ENCODE measurements at regions not wholly inside any gene's neighbourhood (a gene's known extent, or its start where the extent isn't known, plus 50 kb on each side); places are given as distances from the start of the nearest gene placed in this dataset.

DNA sequence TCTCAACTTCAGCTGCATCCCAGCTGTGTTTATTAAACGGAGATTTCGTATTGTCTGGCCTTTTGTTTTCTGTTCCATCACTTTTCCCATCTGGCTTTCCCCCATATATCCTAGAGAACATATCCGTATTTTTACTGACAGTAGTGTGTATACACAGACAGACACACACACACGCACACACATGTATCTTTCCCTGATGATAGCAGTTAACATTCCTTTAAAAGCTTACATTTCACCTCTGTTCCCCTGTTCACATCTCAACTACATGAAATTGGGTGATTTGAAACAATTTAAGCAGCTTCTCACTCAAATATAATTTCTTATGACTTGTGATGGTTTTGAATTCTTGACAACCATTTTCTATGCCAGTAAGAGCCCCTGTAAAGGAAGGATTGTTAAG, 207.1 kb upstream of the CEP162 start:
- TF ChIP-seq, protein P1, sequence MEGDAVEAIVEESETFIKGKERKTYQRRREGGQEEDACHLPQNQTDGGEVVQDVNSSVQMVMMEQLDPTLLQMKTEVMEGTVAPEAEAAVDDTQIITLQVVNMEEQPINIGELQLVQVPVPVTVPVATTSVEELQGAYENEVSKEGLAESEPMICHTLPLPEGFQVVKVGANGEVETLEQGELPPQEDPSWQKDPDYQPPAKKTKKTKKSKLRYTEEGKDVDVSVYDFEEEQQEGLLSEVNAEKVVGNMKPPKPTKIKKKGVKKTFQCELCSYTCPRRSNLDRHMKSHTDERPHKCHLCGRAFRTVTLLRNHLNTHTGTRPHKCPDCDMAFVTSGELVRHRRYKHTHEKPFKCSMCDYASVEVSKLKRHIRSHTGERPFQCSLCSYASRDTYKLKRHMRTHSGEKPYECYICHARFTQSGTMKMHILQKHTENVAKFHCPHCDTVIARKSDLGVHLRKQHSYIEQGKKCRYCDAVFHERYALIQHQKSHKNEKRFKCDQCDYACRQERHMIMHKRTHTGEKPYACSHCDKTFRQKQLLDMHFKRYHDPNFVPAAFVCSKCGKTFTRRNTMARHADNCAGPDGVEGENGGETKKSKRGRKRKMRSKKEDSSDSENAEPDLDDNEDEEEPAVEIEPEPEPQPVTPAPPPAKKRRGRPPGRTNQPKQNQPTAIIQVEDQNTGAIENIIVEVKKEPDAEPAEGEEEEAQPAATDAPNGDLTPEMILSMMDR (IDR thresholded peaks at IDR 0.05): no peak
- no peak for TF ChIP-seq POLR2A (IDR thresholded peaks at IDR 0.05)
